CD4-positive, alpha-beta T cell treated with Interleukin-6 for 4 hours (primary cell): ENCODE measurements at regions not wholly inside any gene's neighbourhood (a gene's known extent, or its start where the extent isn't known, plus 50 kb on each side); places are given as distances from the start of the nearest gene placed in this dataset.
A peak's percentile ranks its signal among the peaks of the same experiment; 100 is the strongest.
"Not testable (repeated sequence)": the region's sequence is repeated elsewhere in the genome, so short reads cannot be mapped to it uniquely, and the experiment has no call there.

Source experiments
- DNase-seq: peaks from one replicate; pipeline ENCODE4 v3.0.0-alpha.2; 2020; ENCODE audit warnings: mixed read lengths

DNA sequence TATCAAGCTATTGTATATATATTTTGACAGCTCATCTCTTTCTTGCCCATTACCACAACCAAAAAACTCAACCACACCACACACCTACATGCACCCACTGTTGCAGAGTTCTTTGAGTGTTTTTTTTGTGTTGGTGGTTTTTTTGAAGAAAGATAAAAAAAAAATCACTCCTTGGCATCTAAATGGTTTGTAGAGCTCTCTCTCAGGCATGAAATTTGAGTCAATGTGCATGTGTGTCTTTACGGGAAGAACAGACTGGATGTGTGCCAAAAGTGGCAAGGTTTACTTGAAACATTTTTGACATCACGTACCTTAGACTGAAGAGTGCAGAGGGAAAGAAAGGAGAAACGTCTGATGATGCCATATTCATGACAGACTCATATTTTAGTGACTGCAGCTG, 154.2 kb downstream of the FHIP1A start:
- peak; percentile 17 for DNase-seq

DNA sequence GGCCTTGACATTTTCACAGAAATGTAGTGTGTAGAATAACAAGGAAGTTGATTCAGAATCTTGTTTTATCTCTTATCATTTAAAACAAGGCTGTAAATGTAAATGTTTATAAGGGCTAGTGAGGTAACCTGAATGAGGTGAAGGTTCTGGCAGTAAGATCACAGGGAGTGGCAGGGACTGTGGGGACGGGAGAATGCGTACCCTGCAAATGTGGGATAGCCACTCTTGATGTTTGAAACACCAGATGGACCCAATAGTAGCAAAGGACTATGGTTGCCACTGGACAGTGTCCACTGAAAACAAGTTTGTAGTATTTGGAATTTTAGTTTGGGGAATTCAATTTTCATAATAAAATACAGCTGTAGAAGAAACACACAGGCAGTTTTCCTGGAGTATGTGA, 155.3 kb downstream of the FHIP1A start:
- DNase-seq, result no peak

DNA sequence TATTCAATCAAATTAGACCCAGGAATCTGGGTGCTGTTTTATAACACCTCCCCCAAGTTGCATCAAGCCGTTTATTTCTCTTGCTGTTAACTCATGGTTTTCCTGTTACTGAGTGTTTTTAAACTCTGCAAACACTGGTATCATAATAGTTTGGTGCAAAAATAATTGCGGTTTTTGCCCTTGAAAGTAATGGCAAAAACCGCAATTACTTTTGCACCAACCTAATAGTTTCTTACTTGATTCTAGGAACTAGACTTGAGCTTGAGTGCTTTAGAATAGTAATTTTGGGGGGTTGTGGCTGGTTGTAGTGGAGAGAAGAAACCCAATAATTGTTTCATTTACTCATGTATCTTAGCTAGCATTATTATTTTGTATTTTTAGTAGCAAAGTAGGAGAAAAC, 156.6 kb downstream of the FHIP1A start:
- DNase-seq, result no peak

DNA sequence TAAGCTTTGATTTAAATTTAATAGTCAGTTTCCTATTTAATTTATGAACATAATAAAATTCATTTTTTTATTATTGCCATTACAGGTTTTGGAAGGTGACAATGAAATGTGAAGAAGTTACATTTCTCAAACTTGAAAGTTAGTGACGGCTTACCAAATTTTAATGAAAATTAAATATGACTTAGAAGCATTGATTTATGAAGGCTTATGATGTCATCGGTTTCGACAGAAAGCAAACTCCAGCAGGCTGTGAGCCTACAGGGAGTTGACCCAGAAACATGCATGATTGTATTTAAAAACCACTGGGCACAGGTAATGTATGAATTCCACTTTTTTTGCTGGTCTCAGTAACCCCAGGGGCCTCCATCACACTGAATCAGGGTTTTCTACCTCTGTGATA, 157.1 kb downstream of the FHIP1A start:
- no peak for DNase-seq

DNA sequence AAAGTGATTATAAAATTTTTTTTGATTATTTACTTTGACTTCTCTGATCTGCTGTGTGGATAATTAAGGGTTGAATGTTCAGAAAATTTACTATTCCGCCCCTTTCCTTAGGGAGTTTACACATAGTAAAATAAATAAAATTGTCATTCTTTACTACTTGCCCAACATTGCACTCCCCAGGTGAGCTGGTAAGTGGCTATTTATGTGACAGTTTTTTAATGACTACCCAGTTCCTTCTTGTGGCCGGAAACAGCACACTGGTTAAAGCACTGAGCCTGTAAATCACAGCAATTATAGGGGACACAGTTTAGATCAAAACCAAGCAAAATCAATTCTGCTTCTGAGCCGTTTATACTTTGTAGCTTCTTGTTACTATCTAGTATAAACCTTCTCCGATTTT, 158.1 kb downstream of the FHIP1A start:
- DNase-seq, result no peak

DNA sequence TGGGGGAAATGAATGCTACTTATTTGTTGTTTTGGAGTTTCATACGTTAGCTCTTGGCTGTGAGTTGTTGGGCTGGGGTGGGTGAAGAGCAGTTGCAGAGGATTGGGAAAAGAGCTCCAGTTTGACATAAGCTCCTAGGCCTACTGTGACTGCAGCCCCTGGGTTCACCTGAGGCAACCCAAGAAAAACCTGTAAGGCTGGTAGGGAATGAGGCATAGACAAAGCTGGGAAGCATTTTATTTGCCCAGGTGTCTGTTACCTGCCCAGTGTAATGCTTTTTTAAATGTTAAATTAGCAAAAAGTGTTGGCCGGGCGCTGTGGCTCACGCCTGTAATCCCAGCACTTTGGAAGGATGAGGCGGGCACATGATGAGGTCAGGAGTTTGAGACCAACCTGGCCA, 160.0 kb downstream of the FHIP1A start:
- DNase-seq, result no peak

DNA sequence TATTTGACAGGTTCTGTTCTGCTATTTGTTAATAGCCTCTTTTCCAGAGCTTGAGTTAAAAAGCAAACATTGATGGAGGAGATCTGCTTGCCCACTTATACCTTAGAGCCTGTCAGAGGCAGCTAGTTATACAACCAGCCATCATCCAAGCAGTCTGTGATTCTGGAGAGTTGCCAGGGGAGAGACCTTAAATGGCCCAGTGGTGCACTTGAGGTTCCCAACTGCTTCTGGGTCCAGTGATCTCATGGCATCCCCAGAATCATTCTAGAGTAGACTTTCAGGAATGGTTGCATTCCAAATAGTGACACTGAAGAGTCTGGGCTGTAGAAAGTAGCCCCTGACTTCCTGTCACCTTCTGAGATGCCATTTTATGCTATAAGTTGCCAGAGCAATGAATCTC, 160.7 kb downstream of the FHIP1A start:
- no peak for DNase-seq

DNA sequence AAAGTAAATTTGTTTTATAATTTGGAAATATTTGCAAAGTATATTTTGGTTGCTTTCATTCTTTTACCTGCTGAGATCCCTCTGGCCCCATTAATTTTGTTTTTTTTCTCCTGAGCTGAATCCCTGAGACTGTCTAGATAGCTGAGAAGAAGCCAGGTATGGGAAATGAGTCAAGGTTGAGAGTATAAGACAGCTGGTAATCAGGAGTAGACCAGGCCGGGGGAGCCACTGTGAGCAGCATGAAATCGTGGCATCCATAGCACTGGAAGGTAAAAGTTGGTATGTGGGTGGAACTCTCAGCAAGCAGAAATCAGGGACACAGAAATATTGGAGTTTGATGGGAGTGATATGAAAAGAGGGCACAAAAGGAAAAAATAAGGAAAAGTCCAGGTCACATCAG, 164.5 kb downstream of the FHIP1A start:
- DNase-seq, result no peak

DNA sequence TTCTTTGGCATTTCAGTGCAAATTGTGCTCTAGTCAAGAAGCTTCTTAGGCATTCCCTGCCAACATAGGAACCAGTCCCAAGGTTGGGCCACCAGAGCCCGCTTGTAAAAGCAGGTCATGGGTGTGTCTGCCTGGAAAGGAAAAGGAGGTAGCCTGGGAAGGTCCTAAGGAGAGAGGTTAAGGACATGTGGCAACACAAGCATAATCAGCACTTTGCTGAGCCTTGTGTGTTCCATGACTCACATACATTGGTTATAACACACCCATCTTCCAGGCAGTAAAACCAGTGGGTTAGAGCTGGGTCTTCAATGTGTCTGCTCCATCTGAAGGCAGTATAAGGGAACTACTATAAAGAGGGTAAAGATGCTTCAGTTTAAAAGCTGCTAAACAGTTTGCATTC, 165.0 kb downstream of the FHIP1A start:
- DNase-seq, result no peak

DNA sequence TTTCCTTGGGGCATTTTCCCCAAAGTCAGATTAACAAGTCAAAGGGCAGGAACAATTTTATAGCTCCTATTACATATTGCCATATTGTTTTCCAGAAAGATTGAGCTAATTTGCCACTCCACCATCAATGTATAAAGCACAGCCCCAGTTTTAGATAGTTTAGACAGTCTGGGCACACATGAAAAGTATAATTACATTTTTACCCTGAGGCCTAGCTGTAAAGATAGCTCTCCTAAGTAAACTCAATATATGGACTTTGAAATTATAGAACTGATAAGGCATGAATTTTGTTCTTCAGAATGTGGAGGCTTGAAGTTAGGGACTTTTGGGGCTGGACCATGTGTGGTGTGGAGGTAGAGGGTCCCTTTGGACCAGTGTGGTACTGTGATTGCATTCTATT, 166.0 kb downstream of the FHIP1A start:
- no peak for DNase-seq

DNA sequence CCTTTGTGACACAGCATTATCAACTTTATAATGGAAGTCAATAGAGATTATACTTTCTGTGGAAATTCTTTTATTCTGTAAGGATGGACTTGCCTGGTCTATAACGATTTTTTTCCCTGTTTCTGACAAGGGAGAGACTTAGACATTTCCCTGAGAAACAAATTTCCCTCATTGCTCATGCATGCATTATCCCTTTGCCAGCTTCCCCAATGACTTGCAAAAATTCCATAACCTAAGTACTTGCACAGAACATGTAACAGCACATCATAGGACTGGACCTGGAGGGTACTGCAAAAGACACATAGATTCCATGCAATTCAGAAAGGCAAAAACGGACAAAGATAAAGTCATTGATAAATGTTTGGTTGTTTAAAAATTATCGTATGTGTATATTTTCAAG, 166.7 kb downstream of the FHIP1A start:
- DNase-seq, result no peak

DNA sequence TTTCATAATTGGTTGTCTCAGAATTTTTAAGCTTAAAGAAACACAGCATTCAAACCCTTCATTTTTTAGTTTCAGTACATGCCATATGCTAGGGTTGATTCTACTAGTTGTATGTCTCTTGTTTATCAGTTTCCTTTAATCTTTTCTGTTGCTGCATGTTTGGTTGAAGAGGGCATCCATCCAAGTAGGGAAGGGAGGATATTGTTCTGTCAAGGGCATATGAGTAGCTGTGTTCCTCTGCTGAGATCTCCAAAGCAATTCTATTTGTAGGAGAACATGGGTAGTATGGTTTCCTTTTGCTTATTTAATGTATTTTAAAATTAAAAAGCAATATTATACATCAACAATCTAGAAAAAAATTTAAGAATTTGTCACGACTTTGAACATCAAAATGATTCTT, 167.7 kb downstream of the FHIP1A start:
- no peak for DNase-seq

DNA sequence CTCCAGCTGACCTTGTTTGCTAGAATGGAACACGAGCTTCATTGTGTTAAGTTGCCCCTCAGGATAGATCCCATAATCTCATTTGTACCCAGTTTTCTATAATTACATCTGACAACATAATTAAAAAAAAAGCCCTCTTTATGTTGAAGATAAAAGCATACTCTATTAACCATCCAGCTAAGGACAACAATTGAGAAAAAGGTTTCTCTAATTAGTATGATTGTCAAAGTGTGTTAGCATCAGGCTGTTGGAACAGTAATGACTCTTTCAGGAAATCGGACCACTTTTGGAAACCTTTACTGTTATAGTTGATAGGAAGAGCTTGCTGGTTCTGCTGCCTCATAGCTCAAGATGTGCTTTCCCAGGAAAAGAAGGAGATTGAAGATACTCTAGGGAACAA, 172.6 kb downstream of the FHIP1A start:
- no peak for DNase-seq

DNA sequence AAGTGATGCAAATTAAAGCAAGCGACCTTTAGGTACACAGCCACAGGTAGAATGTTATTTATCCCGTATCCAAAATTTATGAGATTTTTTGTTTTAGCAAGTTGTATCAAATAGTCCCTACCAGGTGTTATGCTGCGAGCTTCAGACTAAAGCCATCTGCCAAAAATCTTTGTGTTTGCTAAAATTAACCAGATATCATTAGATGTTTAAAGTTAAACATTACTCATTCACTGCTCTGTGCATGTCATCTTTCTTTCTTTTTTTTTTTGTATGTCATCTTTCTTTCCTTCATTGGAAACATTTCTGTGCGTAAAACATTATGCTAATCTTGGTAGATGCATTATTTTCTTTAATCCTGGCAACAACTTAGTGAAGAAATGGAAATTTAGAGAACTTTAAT, 173.1 kb downstream of the FHIP1A start:
- DNase-seq, result no peak

DNA sequence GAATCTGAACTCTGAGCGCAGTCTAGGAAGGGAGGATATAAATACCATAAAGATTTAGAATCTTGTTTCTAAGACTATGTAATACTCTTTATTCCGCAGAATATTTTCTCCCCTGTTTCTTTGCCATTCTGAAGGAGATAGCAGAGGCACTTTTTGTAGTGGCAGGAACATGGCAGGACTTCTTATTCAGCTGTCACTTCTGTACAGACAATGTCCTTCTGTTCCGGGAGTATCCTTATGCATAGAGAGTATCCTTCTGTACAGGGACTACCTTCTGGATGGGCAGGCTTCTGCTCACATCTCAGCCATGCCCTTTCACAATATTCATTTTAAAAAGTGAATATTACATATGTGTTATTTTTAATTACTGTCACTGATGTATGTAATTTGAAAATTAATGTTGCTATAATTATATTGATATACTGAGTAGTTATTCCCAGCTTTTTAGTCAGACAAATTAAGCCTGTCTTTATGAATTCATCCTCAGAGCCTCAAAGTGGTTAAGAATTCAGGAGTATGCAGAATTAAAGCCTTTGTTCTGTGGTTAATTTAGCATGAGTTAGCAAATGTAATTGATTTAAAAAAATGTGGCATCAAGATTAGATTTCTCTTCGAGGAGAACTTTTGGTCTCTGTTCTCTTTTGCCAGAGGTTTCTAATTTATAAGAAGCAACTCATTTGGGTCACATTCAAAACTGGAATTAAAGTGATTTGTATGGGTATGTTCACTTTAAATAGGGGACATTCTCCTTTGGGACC, 174.4 kb downstream of the FHIP1A start:
- DNase-seq, result no peak

DNA sequence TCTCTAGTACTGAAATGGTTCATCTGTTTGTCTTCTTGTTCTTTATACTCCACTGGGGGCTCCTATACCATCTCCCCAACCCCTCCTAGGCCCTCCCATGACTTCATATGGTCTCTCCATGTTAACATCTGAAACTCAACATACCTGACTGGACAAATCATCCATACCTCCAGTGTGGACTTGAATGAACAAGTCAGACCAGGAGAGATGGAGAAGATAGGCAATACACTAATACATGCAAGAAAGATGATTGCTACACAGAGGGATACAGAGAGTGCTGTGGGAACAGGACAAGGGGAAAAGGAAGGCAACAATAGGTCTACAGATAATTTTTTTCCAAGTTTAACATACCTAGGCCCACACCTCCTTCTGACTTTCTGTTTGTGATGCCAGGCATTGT, 175.1 kb downstream of the FHIP1A start:
- no peak for DNase-seq

DNA sequence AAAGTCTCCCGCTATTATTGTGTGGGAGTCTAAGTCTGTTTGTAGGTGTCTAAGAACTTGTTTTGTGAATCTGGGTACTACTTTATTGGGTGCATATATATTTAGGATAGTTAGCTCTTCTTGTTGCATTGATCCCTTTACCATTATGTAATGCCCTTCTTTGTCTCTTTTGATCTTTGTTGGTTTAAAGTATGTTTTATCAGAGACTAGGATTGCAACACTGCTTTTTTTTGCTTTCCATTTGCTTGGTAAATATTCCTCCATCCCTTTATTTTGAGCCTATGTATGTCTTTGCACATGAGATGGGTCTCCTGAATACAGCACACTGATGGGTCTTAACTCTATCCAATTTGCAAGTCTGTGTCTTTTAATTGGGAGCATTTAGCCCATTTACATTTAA, 165.2 kb downstream of the GATB start:
- DNase-seq, result not testable (repeated sequence)

DNA sequence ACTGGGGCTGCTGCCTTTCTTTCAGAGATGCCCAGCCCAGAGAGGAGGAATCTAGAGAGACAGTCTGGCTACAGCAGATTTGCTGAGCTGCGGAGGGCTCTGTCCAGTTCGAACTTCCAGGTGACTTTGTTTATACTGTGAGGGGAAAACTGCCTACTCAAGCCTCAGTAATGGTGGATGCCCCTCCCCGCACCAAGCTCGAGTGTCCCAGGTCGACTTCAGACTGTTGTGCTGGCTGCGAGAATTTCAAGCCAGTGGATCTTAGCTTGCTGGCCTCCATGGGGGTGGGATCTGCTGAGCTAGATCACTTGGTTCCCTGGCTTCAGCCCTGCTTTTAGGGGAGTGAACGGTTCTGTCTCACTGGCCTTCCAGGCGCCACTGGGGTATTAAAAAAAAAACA, 163.1 kb downstream of the GATB start:
- not testable (repeated sequence) for DNase-seq

DNA sequence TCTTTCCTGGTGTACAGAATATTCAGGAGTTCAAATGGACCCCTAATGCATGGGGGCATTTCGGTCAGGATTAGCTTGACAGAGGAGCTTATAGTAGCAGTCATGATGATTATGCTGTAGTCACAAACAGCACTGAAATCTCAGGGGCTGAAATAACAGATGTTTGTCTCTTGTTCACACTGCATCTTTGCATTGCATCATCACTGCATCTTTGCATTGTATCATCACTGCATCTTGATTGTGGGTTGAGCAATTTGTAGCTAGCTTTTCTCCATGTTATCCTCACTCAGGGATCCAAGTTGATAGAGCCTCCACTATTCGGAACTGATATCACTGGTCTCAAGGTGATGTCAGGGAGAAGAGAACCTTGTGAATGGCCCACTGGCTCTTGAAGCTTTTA, 160.9 kb downstream of the GATB start:
- DNase-seq, result no peak

DNA sequence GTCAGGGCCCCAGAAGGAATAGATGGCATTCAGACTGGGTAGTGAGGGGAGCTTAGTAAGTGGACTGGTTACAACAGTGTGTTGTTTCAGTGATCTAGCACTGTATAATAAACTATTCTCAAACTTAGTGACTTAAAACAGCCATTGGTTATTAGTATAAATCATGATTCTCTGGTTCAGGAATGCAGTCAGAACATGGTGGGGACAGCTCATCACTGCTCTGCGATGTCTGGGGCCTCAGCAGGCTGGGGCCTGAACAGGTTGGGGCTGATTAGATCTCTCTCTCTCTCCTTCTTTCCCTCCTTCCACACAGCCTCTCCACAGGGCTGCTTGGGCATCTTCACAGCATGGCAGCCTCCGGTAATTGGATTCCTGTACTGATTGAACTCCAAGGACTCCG, 160.4 kb downstream of the GATB start:
- no peak for DNase-seq

DNA sequence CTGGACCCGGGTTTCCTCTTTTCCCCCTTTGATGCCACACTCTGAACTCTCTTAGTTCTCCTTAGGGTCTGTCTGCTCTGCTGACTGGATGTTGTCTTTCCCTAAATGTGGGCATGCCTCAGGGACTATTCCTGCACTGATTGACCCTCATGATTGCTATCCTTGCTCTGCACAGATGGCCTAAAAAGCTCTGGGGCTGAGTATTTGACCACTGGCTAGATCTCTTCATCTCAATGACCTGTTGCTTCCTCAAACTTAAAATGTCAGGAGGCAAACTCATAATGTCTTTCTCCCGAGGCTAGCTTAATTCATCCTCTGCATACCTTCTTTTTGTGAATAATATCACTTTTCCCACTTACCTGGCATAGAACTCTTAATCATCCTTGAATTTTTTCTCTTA, 157.4 kb downstream of the GATB start:
- no peak for DNase-seq

DNA sequence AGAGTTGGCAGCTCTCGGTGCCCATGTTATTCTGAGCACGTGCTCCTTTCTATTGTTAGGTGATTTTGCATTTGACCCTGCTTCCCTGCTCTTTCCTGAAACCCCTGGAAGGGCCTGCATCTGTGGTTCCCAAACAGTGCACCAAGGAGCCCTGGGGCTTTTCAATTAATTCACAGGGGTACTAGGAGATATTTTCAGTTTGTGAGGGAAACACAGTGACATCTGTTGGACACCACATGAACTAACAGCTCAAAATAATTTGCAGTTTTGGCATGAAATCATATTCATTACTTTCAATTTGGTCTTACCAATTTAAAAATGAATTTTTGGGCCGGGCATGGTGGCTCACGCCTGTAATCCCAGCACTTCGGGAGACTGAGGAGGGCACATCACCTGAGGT, 156.6 kb downstream of the GATB start:
- DNase-seq, result no peak

DNA sequence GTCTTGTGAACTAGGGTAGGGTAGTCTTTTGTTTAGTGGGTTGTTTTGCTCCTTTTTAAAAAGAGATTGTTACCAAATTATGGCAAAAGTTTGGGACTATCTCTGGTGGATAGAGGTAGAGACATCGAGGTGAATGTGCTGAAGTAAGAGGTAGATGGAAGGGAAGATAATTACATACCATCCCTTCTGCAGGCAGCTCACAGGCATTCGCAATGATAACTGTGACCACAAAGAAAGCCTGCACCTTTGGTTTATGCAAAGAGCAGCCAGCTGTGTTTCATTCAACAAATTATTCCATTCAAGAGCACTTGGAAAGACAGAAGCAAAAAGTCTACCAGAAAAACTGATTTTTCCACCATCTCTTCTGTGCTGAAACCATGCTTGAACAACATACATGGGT, 155.6 kb downstream of the GATB start:
- DNase-seq, result no peak

DNA sequence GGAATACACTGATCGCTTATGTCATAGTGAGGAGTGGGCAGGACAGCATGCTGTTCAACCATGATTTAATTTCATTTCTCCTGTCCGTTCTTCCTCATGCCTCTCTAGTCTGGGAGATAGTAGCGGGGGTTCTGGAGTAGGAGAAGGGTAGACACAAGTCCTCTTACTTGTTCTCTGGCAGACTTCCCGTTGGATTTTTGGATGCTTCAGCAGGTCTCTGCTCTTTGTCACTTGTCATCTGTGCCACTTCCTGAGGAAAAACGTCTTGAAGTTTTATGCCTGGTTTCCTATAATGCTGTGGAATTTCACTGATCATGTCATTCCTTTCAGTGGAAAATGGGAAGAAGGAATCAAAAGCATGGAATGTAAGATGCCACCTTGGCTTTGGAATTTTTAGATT, 154.7 kb downstream of the GATB start:
- DNase-seq, result no peak

DNA sequence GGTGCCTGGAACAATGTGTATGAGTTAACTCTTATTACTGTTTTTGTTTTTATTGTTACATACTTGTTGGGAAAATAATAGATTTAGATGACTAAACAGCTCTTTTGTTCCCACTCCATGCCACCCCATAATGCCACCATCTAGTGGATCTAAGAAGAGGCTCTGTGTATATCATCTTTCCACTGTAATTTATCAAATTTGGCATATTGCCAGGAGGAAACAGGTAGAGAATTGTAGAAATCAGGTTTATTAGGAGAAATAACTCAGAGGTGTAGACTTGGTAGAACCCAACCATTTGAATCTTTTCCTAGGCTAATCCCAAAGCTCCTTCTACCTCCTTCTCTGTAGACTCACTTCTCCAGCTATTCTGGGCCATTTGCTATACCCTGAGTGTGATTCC, 150.6 kb downstream of the GATB start:
- no peak for DNase-seq

DNA sequence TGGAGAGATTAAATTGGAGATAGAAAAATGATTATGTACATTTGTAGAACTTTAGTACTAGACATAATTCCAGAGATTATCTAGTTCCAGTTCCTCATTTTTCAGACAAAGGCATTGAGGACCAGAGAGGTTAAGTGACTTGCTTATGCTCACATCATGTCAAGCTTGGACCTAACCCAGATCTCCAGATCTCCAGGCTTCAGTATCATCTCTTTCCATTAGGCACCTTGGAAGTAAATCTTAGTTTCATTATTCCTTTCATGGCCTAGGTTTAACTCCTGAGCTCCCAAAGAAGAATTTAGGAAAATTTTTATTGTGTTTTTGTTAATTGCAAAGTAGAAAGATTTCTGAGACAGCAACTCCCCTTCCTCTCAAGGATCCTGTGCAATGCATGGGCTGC, 148.8 kb downstream of the GATB start:
- no peak for DNase-seq
